Kidney (tissue), 13 donors: ENCODE measurements at regions not wholly inside any gene's neighbourhood (a gene's known extent, or its start where the extent isn't known, plus 50 kb on each side); places are given as distances from the start of the nearest gene placed in this dataset.

ENCODE experiments used
- DNase-seq, 5 donors: peaks; one replicate each; pipeline ENCODE4 v3.0.0-alpha.2; 2013 to 2020
- FAIRE-seq: peaks from 2 replicates; lab custom pipeline; 2012; peaks lifted over from hg19 to GRCh38; lab: Jason Lieb, UNC
- H3K27ac ChIP-seq, 2 donors: one replicate each; pipeline ENCODE4 v1.7.0; 2013; ENCODE audit warnings: low read depth in 2 of 2, low read length in 2 of 2, inconsistent platforms in 1 of 2
- H3K27me3 ChIP-seq: one replicate; pipeline ENCODE4 v1.7.1; 2013; ENCODE audit warnings: low read length, inconsistent platforms; ENCODE audit not compliant: control insufficient read depth, insufficient read depth
- H3K36me3 ChIP-seq, 3 donors: one replicate each; pipeline versions ENCODE4 v1.7.0 to v1.7.1; 2013; ENCODE audit warnings: low read length in 3 of 3, control low read depth in 1 of 3, inconsistent platforms in 1 of 3; ENCODE audit not compliant: insufficient read depth in 3 of 3, control insufficient read depth in 2 of 3
- H3K4me1 ChIP-seq, 3 donors: one replicate each; pipeline versions ENCODE4 v1.7.0 to v1.7.1; 2013; ENCODE audit warnings: low read length in 3 of 3, inconsistent platforms in 1 of 3, low read depth in 1 of 3; ENCODE audit not compliant: control insufficient read depth in 2 of 3, insufficient read depth in 2 of 3
- H3K4me3 ChIP-seq, 3 donors: one replicate each; pipeline versions ENCODE4 v1.7.0 to v1.8.1; 2013; ENCODE audit warnings: low read length in 3 of 3, control low read depth in 1 of 3, inconsistent platforms in 1 of 3
- H3K9ac ChIP-seq, 3 donors: one replicate each; pipeline versions ENCODE4 v1.7.0 to v1.7.1; 2013; ENCODE audit warnings: low read length in 3 of 3, control low read depth in 1 of 3, inconsistent platforms in 1 of 3
- H3K9me3 ChIP-seq, 3 donors: one replicate each; pipeline versions ENCODE4 v1.7.0 to v1.7.1; 2013; ENCODE audit warnings: low read length in 3 of 3, control low read depth in 1 of 3, inconsistent platforms in 1 of 3; ENCODE audit not compliant: control insufficient read depth in 2 of 3, insufficient read depth in 1 of 3
- intact Hi-C: fragments of 100-400 bp; cut with DNase I; formaldehyde crosslinking; loops from one replicate; pipeline ENCODE4 v1.11.1; 2022
- TF ChIP-seq, protein P1 (sequence below): IDR thresholded peaks from 3 replicates; pipeline ENCODE4 v1.5.1; 2012; ENCODE audit warnings: mild to moderate bottlenecking, moderate library complexity, borderline replicate concordance; ENCODE audit not compliant: insufficient read depth; ENCODE audit errors: extremely low read depth
- donor health status: control.
- donor health status: control.
- donor health status: control.
- donor health status: control.
- donor health status: control.
- donor health status: DM: yes; HTN: yes; CAD: no.
- donor health status: Normal renal cell carcinoma (clear cell type).

DNA sequence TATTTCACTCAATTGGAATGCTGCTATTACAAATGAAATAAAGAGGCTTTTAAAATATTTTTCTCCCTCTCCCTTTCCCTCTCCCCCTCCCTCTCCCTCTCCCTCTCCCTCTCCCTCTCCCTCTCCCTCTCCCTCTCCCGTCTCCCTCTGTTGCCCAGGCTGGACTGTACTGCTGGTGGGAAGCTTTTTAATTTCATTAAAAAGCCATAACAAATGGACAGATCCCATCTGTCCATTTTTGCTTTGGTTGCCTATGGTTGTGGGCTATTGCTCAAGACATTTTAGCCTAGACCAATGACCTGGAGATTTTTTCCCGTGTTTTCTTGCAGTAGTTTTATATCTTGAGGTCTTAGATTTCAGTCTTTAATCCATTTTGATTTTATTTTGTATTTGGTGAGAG, 107.2 kb upstream of the LRRC3B start:
- no peaks in the 10 kb centered on the region for H3K27me3 ChIP-seq
- H3K27ac ChIP-seq, result no peak overlapping the region
- H3K4me1 ChIP-seq, result no peaks in the 10 kb centered on the region
- peak in 2 of 5 donors; percentile 19 to 81 for DNase-seq
- no peaks in the 10 kb centered on the region for H3K9me3 ChIP-seq
- TF ChIP-seq, protein P1, sequence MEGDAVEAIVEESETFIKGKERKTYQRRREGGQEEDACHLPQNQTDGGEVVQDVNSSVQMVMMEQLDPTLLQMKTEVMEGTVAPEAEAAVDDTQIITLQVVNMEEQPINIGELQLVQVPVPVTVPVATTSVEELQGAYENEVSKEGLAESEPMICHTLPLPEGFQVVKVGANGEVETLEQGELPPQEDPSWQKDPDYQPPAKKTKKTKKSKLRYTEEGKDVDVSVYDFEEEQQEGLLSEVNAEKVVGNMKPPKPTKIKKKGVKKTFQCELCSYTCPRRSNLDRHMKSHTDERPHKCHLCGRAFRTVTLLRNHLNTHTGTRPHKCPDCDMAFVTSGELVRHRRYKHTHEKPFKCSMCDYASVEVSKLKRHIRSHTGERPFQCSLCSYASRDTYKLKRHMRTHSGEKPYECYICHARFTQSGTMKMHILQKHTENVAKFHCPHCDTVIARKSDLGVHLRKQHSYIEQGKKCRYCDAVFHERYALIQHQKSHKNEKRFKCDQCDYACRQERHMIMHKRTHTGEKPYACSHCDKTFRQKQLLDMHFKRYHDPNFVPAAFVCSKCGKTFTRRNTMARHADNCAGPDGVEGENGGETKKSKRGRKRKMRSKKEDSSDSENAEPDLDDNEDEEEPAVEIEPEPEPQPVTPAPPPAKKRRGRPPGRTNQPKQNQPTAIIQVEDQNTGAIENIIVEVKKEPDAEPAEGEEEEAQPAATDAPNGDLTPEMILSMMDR, result no peak
- no peak for FAIRE-seq
- no peak overlapping the region for H3K9ac ChIP-seq
- H3K4me3 ChIP-seq, result no peak overlapping the region
- no peaks in the 10 kb centered on the region for H3K36me3 ChIP-seq
- intact Hi-C loops, result no loop called here

DNA sequence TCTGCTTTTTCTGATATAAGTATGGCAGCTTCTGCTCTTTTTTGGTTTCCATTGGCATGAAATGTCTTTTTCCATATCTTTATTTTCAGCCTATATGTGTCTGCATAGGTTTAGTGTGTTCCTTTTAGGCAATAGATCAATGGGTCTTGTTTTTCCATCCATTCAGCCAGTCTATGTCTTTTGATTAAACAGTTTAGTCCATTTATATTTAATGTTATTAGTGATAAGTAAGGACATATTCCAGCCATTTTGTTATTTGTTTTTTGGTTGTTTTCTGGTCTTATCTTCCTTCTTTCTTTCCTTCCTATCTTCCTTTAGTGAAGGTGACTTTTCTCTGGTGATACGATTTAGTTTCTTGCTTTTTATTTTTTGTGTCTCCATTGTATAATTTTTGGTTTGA, 101.3 kb upstream of the LRRC3B start:
- no peak overlapping the region for H3K4me3 ChIP-seq
- no peaks in the 10 kb centered on the region for H3K9me3 ChIP-seq
- TF ChIP-seq, protein P1, result no peak
- intact Hi-C loops, result no loop called here
- H3K9ac ChIP-seq, result no peak overlapping the region
- H3K27me3 ChIP-seq, result no peaks in the 10 kb centered on the region
- H3K36me3 ChIP-seq, result no peaks in the 10 kb centered on the region
- H3K4me1 ChIP-seq, result no peaks in the 10 kb centered on the region
- no peak overlapping the region for H3K27ac ChIP-seq
- no peak for FAIRE-seq
- no peak for DNase-seq

DNA sequence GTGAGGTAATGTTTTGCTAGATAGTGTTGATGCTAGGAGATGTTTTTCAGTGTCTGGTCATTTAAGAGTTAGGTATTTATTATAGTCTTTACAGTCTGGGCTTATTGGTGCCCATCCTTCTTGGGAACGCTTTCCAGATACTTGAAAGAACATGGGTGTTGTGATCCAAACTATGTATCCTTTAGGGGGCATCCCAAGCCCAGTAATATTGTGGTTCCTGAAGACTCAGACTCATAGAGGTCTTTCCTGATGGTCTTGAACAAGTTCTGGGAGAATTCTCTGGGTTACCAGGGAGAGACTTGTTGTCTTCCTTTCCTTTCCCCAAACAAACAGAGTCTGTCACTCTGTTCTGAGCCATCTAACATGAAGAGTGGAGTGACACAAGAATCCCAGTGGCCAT, 99.7 kb upstream of the LRRC3B start:
- intact Hi-C loops, result no loop called here
- H3K27me3 ChIP-seq, result no peaks in the 10 kb centered on the region
- no peak for FAIRE-seq
- no peaks in the 10 kb centered on the region for H3K4me1 ChIP-seq
- no peak overlapping the region for H3K4me3 ChIP-seq
- H3K36me3 ChIP-seq, result no peaks in the 10 kb centered on the region
- H3K27ac ChIP-seq, result no peak overlapping the region
- H3K9ac ChIP-seq, result no peak overlapping the region
- no peaks in the 10 kb centered on the region for H3K9me3 ChIP-seq
- DNase-seq, result no peak
- TF ChIP-seq, protein P1, result no peak

DNA sequence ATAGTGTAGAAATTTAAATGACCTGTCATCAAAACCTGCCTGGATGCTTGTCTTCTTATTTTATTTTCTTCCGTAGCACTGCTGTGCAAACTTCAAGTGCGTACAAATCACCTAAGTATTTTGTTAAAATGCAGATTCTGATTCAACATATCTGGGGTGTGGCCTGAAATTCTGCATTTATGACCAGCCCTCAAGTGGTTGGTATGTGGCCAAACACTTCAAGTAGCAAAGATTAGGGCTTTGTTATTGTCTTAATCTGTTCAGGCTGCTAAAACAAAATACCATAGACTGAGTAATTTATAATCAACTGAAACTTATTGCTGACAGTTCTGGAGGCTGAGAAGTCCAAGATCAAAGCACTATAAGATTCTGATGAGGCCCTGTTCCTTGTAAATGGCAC, 97.6 kb upstream of the LRRC3B start:
- Histone ChIP-seq H3K36me3 (no peaks in the 10 kb centered on the region), H3K4me3 (no peak overlapping the region), H3K27ac (no peak overlapping the region), H3K9ac (no peak overlapping the region), H3K9me3 (no peaks in the 10 kb centered on the region), H3K27me3 (no peaks in the 10 kb centered on the region), H3K4me1 (no peaks in the 10 kb centered on the region)
- TF ChIP-seq, protein P1, result no peak
- DNase-seq (no peak), FAIRE-seq (no peak)
- intact Hi-C loops, result no loop called here
